ENCODE measurements at regions not wholly inside any gene's neighbourhood (a gene's known extent, or its start where the extent isn't known, plus 50 kb on each side); places are given as distances from the start of the nearest gene placed in this dataset.

DNA sequence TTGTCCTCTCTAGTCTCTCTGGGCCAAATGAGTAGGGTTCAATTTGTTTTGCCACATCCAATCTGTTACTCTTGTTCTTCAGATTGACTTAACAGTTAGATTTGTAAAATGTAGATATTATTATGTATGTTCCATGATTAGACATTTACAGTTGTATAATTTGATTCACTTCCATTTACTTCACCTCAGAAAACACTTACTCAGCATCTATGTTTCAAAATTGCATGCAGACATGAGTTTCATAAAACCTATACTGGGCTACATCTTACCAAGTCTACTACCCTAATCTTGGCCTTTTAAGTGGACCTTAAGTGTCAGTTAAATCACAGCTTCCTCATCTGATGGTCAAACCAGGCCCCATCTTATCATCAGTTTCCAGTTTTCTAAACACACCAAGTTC is 1181.2 kb upstream of the CDH9 start:
- H3K4me3 ChIP-seq (ENCODE audit: low read length): no peak overlapping the region
- H3K9me3 ChIP-seq (ENCODE audit: control insufficient read depth, insufficient read depth, low read length): no peaks in the 10 kb centered on the region
- H3K36me3 ChIP-seq (ENCODE audit: control insufficient read depth, low read length): no peaks in the 10 kb centered on the region
- no peak overlapping the region for H3K4me2 ChIP-seq (ENCODE audit: low read length)
- no peaks in the 10 kb centered on the region for H3K79me2 ChIP-seq (ENCODE audit: control insufficient read depth, low read length)
- no peaks in the 10 kb centered on the region for H3F3A ChIP-seq (ENCODE audit: control insufficient read depth, insufficient read depth)
- no peaks in the 10 kb centered on the region for H3K27me3 ChIP-seq (ENCODE audit: control insufficient read depth, low read length)
- H3K9me2 ChIP-seq (replicated peaks; ENCODE audit: control insufficient read depth, low read length): no peaks in the 10 kb centered on the region
- TF ChIP-seq, protein P1, sequence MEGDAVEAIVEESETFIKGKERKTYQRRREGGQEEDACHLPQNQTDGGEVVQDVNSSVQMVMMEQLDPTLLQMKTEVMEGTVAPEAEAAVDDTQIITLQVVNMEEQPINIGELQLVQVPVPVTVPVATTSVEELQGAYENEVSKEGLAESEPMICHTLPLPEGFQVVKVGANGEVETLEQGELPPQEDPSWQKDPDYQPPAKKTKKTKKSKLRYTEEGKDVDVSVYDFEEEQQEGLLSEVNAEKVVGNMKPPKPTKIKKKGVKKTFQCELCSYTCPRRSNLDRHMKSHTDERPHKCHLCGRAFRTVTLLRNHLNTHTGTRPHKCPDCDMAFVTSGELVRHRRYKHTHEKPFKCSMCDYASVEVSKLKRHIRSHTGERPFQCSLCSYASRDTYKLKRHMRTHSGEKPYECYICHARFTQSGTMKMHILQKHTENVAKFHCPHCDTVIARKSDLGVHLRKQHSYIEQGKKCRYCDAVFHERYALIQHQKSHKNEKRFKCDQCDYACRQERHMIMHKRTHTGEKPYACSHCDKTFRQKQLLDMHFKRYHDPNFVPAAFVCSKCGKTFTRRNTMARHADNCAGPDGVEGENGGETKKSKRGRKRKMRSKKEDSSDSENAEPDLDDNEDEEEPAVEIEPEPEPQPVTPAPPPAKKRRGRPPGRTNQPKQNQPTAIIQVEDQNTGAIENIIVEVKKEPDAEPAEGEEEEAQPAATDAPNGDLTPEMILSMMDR (IDR thresholded peaks at IDR 0.05; ENCODE audit: low read depth, low read length, poor library complexity, severe bottlenecking): no peak
- TF ChIP-seq EZH2phosphoT487 (IDR thresholded peaks at IDR 0.05; ENCODE audit: borderline replicate concordance, low read length): no peak
- H3K4me1 ChIP-seq (ENCODE audit: control insufficient read depth, low read length): no peaks in the 10 kb centered on the region
- H4K20me1 ChIP-seq (ENCODE audit: control insufficient read depth, insufficient read depth, low read depth, low read length): no peaks in the 10 kb centered on the region
- no peak overlapping the region for H3K27ac ChIP-seq (ENCODE audit: low read depth, low read length)

DNA sequence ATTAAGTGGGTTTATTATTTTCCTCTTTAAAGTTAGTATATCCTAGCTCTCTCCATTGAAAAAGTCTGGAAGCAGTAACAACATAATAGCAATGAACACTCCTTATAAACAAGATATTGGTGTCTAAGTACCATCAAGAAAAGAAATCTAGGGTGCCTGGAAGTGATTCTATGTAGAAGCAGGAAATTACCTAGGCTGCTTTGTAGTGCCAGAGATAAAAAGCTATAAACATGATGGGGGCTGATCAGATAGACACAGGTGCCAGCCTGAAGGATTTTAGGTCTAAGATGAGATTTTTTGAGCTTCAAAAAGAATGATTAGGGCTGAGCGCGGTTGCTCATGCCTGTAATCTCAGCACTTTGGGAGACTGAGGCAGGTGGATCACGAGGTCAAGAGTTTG is 1179.3 kb upstream of the CDH9 start:
- Histone ChIP-seq H3K9me2 (replicated peaks; ENCODE audit: control insufficient read depth, low read length) (no peaks in the 10 kb centered on the region), H3K27me3 (ENCODE audit: control insufficient read depth, low read length) (no peaks in the 10 kb centered on the region), H3K36me3 (ENCODE audit: control insufficient read depth, low read length) (no peaks in the 10 kb centered on the region), H3K4me2 (ENCODE audit: low read length) (no peak overlapping the region), H3K9me3 (ENCODE audit: control insufficient read depth, insufficient read depth, low read length) (no peaks in the 10 kb centered on the region), H3K4me3 (ENCODE audit: low read length) (no peak overlapping the region), H3K27ac (ENCODE audit: low read depth, low read length) (no peak overlapping the region), H3F3A (ENCODE audit: control insufficient read depth, insufficient read depth) (no peaks in the 10 kb centered on the region), H4K20me1 (ENCODE audit: control insufficient read depth, insufficient read depth, low read depth, low read length) (no peaks in the 10 kb centered on the region), H3K79me2 (ENCODE audit: control insufficient read depth, low read length) (no peaks in the 10 kb centered on the region), H3K4me1 (ENCODE audit: control insufficient read depth, low read length) (no peaks in the 10 kb centered on the region)
- TF ChIP-seq, protein P1 (IDR thresholded peaks at IDR 0.05; ENCODE audit: low read depth, low read length, poor library complexity, severe bottlenecking): no peak
- no peak for TF ChIP-seq EZH2phosphoT487 (IDR thresholded peaks at IDR 0.05; ENCODE audit: borderline replicate concordance, low read length)

DNA sequence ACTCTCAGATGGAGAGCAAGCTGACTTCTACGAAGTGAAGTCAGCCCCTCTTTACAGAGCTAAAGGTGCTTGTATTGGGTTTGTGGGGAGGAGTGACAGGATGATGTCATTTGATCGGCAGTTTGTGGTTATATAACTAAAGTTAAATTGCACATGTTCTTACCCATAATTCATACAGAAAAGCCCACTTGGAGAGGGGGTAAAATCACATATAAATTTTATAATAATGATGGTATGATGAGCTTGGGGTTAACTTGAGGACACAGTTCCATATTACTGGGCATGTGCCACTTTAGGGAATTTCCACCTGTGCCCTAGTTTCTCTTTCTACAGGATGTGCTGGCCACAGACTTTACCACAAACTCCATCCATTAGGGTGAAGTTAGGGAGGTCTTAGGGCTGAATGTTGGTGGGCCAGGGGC is 1178.6 kb upstream of the CDH9 start:
- Histone ChIP-seq H3K27ac (ENCODE audit: low read depth, low read length) (no peak overlapping the region), H3K79me2 (ENCODE audit: control insufficient read depth, low read length) (no peaks in the 10 kb centered on the region), H3K36me3 (ENCODE audit: control insufficient read depth, low read length) (no peaks in the 10 kb centered on the region), H3F3A (ENCODE audit: control insufficient read depth, insufficient read depth) (no peaks in the 10 kb centered on the region), H3K4me3 (ENCODE audit: low read length) (no peak overlapping the region), H3K27me3 (ENCODE audit: control insufficient read depth, low read length) (no peaks in the 10 kb centered on the region), H3K4me1 (ENCODE audit: control insufficient read depth, low read length) (no peaks in the 10 kb centered on the region), H3K4me2 (ENCODE audit: low read length) (no peak overlapping the region), H3K9me2 (replicated peaks; ENCODE audit: control insufficient read depth, low read length) (no peaks in the 10 kb centered on the region), H4K20me1 (ENCODE audit: control insufficient read depth, insufficient read depth, low read depth, low read length) (no peaks in the 10 kb centered on the region), H3K9me3 (ENCODE audit: control insufficient read depth, insufficient read depth, low read length) (no peaks in the 10 kb centered on the region)
- no peak for TF ChIP-seq EZH2phosphoT487 (IDR thresholded peaks at IDR 0.05; ENCODE audit: borderline replicate concordance, low read length)
- TF ChIP-seq, protein P1 (IDR thresholded peaks at IDR 0.05; ENCODE audit: low read depth, low read length, poor library complexity, severe bottlenecking): no peak

DNA sequence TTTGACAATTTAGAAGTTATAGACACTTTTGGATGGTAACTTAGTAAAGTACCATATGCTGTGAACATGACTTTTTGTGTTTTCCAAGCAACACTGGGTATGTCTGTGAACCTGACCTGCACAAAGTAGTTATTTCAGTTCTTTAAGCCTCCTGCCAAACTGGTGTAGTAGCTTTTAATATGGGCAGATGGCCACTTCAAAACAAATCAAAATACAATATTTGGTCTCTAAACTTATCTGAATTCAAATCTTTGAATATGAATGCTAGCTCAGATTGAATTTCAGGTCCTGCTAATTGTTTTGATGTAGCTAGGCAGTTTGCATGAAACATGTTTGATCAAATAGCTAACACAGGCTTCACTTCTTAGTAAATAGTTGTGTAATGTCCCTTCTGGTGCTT is 1176.7 kb upstream of the CDH9 start:
- no peak for TF ChIP-seq EZH2phosphoT487 (IDR thresholded peaks at IDR 0.05; ENCODE audit: borderline replicate concordance, low read length)
- TF ChIP-seq, protein P1 (IDR thresholded peaks at IDR 0.05; ENCODE audit: low read depth, low read length, poor library complexity, severe bottlenecking): no peak
- Histone ChIP-seq H3K79me2 (ENCODE audit: control insufficient read depth, low read length) (no peaks in the 10 kb centered on the region), H3K9me3 (ENCODE audit: control insufficient read depth, insufficient read depth, low read length) (no peaks in the 10 kb centered on the region), H3K27me3 (ENCODE audit: control insufficient read depth, low read length) (no peaks in the 10 kb centered on the region), H3K4me1 (ENCODE audit: control insufficient read depth, low read length) (no peaks in the 10 kb centered on the region), H3K4me3 (ENCODE audit: low read length) (no peak overlapping the region), H3K36me3 (ENCODE audit: control insufficient read depth, low read length) (no peaks in the 10 kb centered on the region), H3K9me2 (replicated peaks; ENCODE audit: control insufficient read depth, low read length) (no peaks in the 10 kb centered on the region), H3F3A (ENCODE audit: control insufficient read depth, insufficient read depth) (no peaks in the 10 kb centered on the region), H3K4me2 (ENCODE audit: low read length) (no peak overlapping the region), H4K20me1 (ENCODE audit: control insufficient read depth, insufficient read depth, low read depth, low read length) (no peaks in the 10 kb centered on the region), H3K27ac (ENCODE audit: low read depth, low read length) (no peak overlapping the region)
